HEK293 (cell line): ENCODE measurements at regions not wholly inside any gene's neighbourhood (a gene's known extent, or its start where the extent isn't known, plus 50 kb on each side); places are given as distances from the start of the nearest gene placed in this dataset.

Experiments used
- CTCF ChIA-PET: fragments of 350-600 bp; formaldehyde crosslinking; extraction: SDS; loops from one replicate; lab custom pipeline; 2021; ENCODE audit warnings: antibody characterized with exemption; lab: Yijun Ruan, JAX
- POLR2A ChIA-PET: fragments of 300-600 bp; formaldehyde crosslinking; extraction: SDS; loops from one replicate; lab custom pipeline; 2020; ENCODE audit warnings: antibody characterized with exemption, inconsistent platforms; lab: Yijun Ruan, JAX
- H3K27ac ChIP-seq: fragments of 200-500 bp; sonication (Bioruptor generic); 2 replicates; pipeline ENCODE4 v1.5.1; 2014; ENCODE audit warnings: low read depth, low read length, control low read depth, inconsistent platforms; ENCODE audit errors: extremely low read depth
- H3K36me3 ChIP-seq, 2 experiments: fragments of 200-500 bp in 1 of 2; sonication (Bioruptor generic) in 1 of 2; 1 replicate in 1 of 2; 2 replicates in 1 of 2; pipeline ENCODE4 v1.5.1; 2014 to 2017; ENCODE audit warnings: inconsistent platforms in 2 of 2, low read length in 2 of 2; ENCODE audit not compliant: control insufficient read depth in 2 of 2, insufficient read depth in 1 of 2
- H3K4me1 ChIP-seq: fragments of 200-500 bp; sonication (Bioruptor generic); 2 replicates; pipeline ENCODE4 v1.5.1; 2014; ENCODE audit warnings: mild to moderate bottlenecking, low read length, inconsistent platforms; ENCODE audit not compliant: control insufficient read depth, insufficient read depth
- H3K4me3 ChIP-seq: 2 replicates; pipeline ENCODE4 v1.5.1; 2011; ENCODE audit warnings: low read depth, mild to moderate bottlenecking, control low read depth, low read length, moderate library complexity
- H3K9me3 ChIP-seq: fragments of 200-500 bp; sonication (Bioruptor generic); 2 replicates; pipeline ENCODE4 v1.5.1; 2014; ENCODE audit warnings: low read depth, low read length, inconsistent platforms; ENCODE audit not compliant: control insufficient read depth, insufficient read depth
- FEZF1 ChIP-seq: fragments of 450-650 bp; formaldehyde crosslinking; IDR thresholded peaks from 2 replicates; pipeline ENCODE4 v1.5.1; 2016; ENCODE audit warnings: missing biosample characterization, missing genetic modification characterization
- KLF10 ChIP-seq: fragments of 450-650 bp; IDR thresholded peaks from 2 replicates; pipeline ENCODE4 v1.5.1; 2018; ENCODE audit warnings: missing biosample characterization, mild to moderate bottlenecking, missing genetic modification characterization
- TRIM28 ChIP-seq: IDR thresholded peaks from 2 replicates; pipeline ENCODE4 v1.6.1; 2011; ENCODE audit warnings: low read length, control low read depth, borderline replicate concordance
- ZNF10 ChIP-seq: fragments of 450-650 bp; formaldehyde crosslinking; IDR thresholded peaks from 2 replicates; pipeline ENCODE4 v1.5.1; 2017; ENCODE audit warnings: missing biosample characterization, missing genetic modification characterization
- ZNF140 ChIP-seq: fragments of 450-650 bp; formaldehyde crosslinking; IDR thresholded peaks from 2 replicates; pipeline ENCODE4 v1.5.1; 2016; ENCODE audit warnings: missing biosample characterization, missing genetic modification characterization
- ZNF223 ChIP-seq: fragments of 450-650 bp; formaldehyde crosslinking; IDR thresholded peaks from 2 replicates; pipeline ENCODE4 v1.5.1; 2016; ENCODE audit warnings: missing biosample characterization, missing genetic modification characterization
- ZNF239 ChIP-seq: fragments of 450-650 bp; formaldehyde crosslinking; IDR thresholded peaks from 2 replicates; pipeline ENCODE4 v1.5.1; 2016; ENCODE audit warnings: missing biosample characterization, missing genetic modification characterization
- ZNF37A ChIP-seq: fragments of 450-650 bp; IDR thresholded peaks from 2 replicates; pipeline ENCODE4 v1.5.1; 2018; ENCODE audit warnings: missing biosample characterization, missing genetic modification characterization
- ZNF433 ChIP-seq: fragments of 450-650 bp; formaldehyde crosslinking; IDR thresholded peaks from 2 replicates; pipeline ENCODE4 v1.5.1; 2016; ENCODE audit warnings: missing biosample characterization, missing genetic modification characterization, low read depth
- ZNF560 ChIP-seq: fragments of 450-650 bp; formaldehyde crosslinking; IDR thresholded peaks from 2 replicates; pipeline ENCODE4 v1.5.1; 2017; ENCODE audit warnings: missing biosample characterization, missing genetic modification characterization, borderline replicate concordance
- ZNF664 ChIP-seq: fragments of 450-650 bp; formaldehyde crosslinking; IDR thresholded peaks from 2 replicates; pipeline ENCODE4 v1.5.1; 2016; ENCODE audit warnings: missing biosample characterization, missing genetic modification characterization
- ZNF791 ChIP-seq: fragments of 450-650 bp; formaldehyde crosslinking; IDR thresholded peaks from 2 replicates; pipeline ENCODE4 v1.5.1; 2016; ENCODE audit warnings: missing biosample characterization, missing genetic modification characterization
- ZSCAN16 ChIP-seq: fragments of 450-650 bp; formaldehyde crosslinking; IDR thresholded peaks from 2 replicates; pipeline ENCODE4 v1.5.1; 2016; ENCODE audit warnings: missing biosample characterization, missing genetic modification characterization
- TF ChIP-seq, protein P1 (sequence below): fragments of 450-650 bp; formaldehyde crosslinking; IDR thresholded peaks from 2 replicates; pipeline ENCODE4 v1.5.1; 2016; ENCODE audit warnings: missing biosample characterization, missing genetic modification characterization
- TF ChIP-seq, protein P2 (sequence below): fragments of 450-650 bp; formaldehyde crosslinking; IDR thresholded peaks from 2 replicates; pipeline ENCODE4 v1.5.1; 2016; ENCODE audit warnings: missing biosample characterization, missing genetic modification characterization
- TF ChIP-seq, protein P3 (sequence below): fragments of 450-650 bp; formaldehyde crosslinking; IDR thresholded peaks from 2 replicates; pipeline ENCODE4 v1.5.1; 2016; ENCODE audit warnings: missing biosample characterization, missing genetic modification characterization
- TF ChIP-seq, protein P4 (sequence below): fragments of 450-650 bp; formaldehyde crosslinking; IDR thresholded peaks from 2 replicates; pipeline ENCODE4 v1.5.1; 2016; ENCODE audit warnings: missing biosample characterization, missing genetic modification characterization
- TF ChIP-seq, protein P5 (sequence below): fragments of 450-650 bp; formaldehyde crosslinking; IDR thresholded peaks from 2 replicates; pipeline ENCODE4 v1.5.1; 2016; ENCODE audit warnings: missing biosample characterization, missing genetic modification characterization
- TF ChIP-seq, protein P6 (sequence below): fragments of 450-650 bp; IDR thresholded peaks from 2 replicates; pipeline ENCODE4 v1.5.1; 2018; ENCODE audit warnings: missing biosample characterization, missing genetic modification characterization
- TF ChIP-seq, protein P7 (sequence below): fragments of 450-650 bp; formaldehyde crosslinking; IDR thresholded peaks from 2 replicates; pipeline ENCODE4 v1.5.1; 2016; ENCODE audit warnings: missing biosample characterization, missing genetic modification characterization

DNA sequence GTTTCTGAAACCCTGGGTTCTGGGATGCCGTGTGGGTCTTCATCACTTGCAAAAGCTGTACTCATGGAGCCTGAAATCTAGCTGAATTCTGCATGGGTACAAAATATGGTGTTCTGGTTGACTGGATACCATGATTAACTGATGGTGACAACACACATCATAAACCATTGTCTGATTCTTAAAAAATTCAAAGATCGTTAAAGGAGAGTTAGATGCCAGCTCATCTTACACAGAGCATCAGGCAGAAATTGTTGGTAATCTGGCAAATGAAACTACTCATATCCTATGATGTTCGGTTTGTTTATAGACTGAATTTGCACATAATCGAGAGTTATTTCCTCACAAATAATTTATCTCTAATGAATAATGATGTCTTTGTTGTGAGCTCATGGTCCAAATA lies 218.1 kb upstream of the PKN2 start (continued):
- TF ChIP-seq, protein P1, sequence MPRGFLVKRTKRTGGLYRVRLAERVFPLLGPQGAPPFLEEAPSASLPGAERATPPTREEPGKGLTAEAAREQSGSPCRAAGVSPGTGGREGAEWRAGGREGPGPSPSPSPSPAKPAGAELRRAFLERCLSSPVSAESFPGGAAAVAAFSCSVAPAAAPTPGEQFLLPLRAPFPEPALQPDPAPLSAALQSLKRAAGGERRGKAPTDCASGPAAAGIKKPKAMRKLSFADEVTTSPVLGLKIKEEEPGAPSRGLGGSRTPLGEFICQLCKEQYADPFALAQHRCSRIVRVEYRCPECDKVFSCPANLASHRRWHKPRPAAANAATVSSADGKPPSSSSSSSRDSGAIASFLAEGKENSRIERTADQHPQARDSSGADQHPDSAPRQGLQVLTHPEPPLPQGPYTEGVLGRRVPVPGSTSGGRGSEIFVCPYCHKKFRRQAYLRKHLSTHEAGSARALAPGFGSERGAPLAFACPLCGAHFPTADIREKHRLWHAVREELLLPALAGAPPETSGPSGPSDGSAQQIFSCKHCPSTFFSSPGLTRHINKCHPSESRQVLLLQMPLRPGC (tag by site-specific recombination) = no peak
- TF ChIP-seq TRIM28 (no peak), ZNF560 (tag by site-specific recombination) (no peak), ZNF10 (tag by site-specific recombination) (no peak), ZNF664 (tag by site-specific recombination) (no peak)
- TF ChIP-seq, protein P2, sequence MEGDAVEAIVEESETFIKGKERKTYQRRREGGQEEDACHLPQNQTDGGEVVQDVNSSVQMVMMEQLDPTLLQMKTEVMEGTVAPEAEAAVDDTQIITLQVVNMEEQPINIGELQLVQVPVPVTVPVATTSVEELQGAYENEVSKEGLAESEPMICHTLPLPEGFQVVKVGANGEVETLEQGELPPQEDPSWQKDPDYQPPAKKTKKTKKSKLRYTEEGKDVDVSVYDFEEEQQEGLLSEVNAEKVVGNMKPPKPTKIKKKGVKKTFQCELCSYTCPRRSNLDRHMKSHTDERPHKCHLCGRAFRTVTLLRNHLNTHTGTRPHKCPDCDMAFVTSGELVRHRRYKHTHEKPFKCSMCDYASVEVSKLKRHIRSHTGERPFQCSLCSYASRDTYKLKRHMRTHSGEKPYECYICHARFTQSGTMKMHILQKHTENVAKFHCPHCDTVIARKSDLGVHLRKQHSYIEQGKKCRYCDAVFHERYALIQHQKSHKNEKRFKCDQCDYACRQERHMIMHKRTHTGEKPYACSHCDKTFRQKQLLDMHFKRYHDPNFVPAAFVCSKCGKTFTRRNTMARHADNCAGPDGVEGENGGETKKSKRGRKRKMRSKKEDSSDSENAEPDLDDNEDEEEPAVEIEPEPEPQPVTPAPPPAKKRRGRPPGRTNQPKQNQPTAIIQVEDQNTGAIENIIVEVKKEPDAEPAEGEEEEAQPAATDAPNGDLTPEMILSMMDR (tag by site-specific recombination) = no peak

DNA sequence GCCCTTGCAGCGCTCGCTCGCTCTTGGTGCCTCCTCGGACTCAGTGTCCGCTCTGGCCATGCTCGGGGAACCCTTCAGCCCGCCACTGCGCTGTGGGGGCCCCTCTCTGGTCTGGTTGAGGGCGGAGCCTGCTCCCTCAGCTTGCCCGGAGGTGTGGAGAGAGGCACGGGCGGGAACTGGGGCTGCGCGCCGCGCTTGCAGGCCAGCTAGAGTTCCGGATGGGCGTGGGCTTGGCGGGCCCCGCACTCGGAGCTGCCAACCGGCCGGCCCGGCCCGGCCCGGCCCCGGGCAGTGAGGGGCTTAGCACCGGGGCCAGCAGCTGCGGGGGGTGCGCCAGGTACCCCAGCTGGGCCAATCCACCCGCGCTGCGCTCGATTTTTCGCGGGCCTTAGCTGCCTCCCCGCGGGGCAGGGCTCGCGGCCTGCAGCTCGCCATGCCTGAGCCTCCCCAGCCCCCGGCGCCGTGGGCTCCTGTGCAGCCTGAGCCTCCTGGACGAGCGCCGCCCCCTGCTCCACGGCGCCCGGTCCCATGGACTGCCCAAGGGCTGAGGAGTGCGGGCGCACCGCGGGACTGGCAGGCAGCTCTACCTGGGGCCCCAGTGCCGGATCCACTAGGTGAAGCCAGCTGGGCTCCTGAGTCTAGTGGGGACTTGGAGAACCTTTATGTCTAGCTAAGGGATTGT lies 217.0 kb upstream of the PKN2 start:
- TF ChIP-seq ZNF433 (tag by site-specific recombination) (no peak), ZNF560 (tag by site-specific recombination) (no peak)
- TF ChIP-seq, protein P3, sequence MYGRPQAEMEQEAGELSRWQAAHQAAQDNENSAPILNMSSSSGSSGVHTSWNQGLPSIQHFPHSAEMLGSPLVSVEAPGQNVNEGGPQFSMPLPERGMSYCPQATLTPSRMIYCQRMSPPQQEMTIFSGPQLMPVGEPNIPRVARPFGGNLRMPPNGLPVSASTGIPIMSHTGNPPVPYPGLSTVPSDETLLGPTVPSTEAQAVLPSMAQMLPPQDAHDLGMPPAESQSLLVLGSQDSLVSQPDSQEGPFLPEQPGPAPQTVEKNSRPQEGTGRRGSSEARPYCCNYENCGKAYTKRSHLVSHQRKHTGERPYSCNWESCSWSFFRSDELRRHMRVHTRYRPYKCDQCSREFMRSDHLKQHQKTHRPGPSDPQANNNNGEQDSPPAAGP (tag by site-specific recombination) = no peak
- Histone ChIP-seq H3K4me3 (no peak overlapping the region), H3K4me1 (no peaks in the 10 kb centered on the region), H3K36me3 (no peaks in the 10 kb centered on the region), H3K27ac (no peak overlapping the region), H3K9me3 (no peaks in the 10 kb centered on the region)
- ChIA-PET CTCF (no interaction called here), POLR2A (no interaction called here)

DNA sequence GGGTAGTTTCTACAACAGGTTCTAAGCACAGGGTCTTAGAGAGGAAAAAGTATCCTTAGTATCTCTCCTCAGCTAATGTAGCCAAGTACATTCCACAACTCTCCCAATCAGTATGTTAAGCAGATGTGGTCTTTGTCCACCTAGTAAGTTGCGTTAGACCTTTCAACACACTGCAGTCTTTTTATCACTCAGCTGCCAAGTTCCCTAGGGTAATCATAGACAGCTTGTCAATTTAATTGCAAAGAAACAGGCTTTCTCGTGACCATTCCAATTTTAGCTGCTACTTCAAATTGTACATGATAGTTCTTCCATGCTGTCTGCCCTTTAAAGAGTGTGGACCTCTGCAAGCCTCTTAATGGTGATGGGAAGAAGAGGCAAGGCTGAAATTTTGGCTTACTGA lies 211.8 kb upstream of the PKN2 start:
- no peaks in the 10 kb centered on the region for H3K4me1 ChIP-seq
- no peak overlapping the region for H3K4me3 ChIP-seq
- no peak overlapping the region for H3K27ac ChIP-seq
- no peaks in the 10 kb centered on the region for H3K9me3 ChIP-seq
- POLR2A ChIA-PET = no interaction called here
- CTCF ChIA-PET = no interaction called here
- H3K36me3 ChIP-seq = no peaks in the 10 kb centered on the region
- TF ChIP-seq, protein P4, sequence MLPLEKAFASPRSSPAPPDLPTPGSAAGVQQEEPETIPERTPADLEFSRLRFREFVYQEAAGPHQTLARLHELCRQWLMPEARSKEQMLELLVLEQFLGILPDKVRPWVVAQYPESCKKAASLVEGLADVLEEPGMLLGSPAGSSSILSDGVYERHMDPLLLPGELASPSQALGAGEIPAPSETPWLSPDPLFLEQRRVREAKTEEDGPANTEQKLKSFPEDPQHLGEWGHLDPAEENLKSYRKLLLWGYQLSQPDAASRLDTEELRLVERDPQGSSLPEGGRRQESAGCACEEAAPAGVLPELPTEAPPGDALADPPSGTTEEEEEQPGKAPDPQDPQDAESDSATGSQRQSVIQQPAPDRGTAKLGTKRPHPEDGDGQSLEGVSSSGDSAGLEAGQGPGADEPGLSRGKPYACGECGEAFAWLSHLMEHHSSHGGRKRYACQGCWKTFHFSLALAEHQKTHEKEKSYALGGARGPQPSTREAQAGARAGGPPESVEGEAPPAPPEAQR = no peak
- TF ChIP-seq, protein P5, sequence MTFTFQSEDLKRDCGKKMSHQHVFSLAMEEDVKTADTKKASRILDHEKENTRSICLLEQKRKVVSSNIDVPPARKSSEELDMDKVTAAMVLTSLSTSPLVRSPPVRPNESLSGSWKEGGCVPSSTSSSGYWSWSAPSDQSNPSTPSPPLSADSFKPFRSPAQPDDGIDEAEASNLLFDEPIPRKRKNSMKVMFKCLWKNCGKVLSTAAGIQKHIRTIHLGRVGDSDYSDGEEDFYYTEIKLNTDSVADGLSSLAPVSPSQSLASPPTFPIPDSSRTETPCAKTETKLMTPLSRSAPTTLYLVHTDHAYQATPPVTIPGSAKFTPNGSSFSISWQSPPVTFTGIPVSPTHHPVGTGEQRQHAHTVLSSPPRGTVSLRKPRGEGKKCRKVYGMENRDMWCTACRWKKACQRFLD (tag by site-specific recombination) = no peak
- TF ChIP-seq ZNF37A (no peak), KLF10 (tag by site-specific recombination) (no peak), ZNF239 (tag by site-specific recombination) (no peak), ZNF223 (tag by site-specific recombination) (no peak), ZSCAN16 (tag by site-specific recombination) (no peak), FEZF1 (tag by site-specific recombination) (no peak), ZNF791 (no peak), ZNF140 (tag by site-specific recombination) (no peak)
- TF ChIP-seq, protein P6, sequence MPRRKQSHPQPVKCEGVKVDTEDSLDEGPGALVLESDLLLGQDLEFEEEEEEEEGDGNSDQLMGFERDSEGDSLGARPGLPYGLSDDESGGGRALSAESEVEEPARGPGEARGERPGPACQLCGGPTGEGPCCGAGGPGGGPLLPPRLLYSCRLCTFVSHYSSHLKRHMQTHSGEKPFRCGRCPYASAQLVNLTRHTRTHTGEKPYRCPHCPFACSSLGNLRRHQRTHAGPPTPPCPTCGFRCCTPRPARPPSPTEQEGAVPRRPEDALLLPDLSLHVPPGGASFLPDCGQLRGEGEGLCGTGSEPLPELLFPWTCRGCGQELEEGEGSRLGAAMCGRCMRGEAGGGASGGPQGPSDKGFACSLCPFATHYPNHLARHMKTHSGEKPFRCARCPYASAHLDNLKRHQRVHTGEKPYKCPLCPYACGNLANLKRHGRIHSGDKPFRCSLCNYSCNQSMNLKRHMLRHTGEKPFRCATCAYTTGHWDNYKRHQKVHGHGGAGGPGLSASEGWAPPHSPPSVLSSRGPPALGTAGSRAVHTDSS (tag by site-specific recombination) = no peak
- TF ChIP-seq, protein P7, sequence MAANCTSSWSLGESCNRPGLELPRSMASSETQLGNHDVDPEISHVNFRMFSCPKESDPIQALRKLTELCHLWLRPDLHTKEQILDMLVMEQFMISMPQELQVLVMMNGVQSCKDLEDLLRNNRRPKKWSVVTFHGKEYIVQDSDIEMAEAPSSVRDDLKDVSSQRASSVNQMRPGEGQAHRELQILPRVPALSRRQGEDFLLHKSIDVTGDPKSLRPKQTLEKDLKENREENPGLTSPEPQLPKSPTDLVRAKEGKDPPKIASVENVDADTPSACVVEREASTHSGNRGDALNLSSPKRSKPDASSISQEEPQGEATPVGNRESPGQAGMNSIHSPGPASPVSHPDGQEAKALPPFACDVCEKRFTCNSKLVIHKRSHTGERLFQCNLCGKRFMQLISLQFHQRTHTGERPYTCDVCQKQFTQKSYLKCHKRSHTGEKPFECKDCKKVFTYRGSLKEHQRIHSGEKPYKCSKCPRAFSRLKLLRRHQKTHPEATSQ (tag by site-specific recombination) = no peak
- TF ChIP-seq, protein P2 (tag by site-specific recombination) = no peak
